ENCODE measurements at regions not wholly inside any gene's neighbourhood (a gene's known extent, or its start where the extent isn't known, plus 50 kb on each side); places are given as distances from the start of the nearest gene placed in this dataset.
A peak's percentile ranks its signal among the peaks of the same experiment; 100 is the strongest.

GRCh38 chr3:40901298-40901697 is 298.0 kb upstream of the CTNNB1 start:
- TF ChIP-seq MAX (IDR thresholded peaks at IDR 0.05) (no peak), CTCF (IDR thresholded peaks at IDR 0.05; ENCODE audit: control extremely low read depth in 1 of 3, insufficient read depth in 1 of 3, low read depth in 1 of 3, low read length in 3 of 3) (no peak; a peak in 1 of 4 replicates), RAD21 (IDR thresholded peaks at IDR 0.05 in 1 of 2, conservative IDR thresholded peaks at IDR 0.05 in 1 of 2; ENCODE audit: low read depth in 2 of 2, low read length in 2 of 2) (peak in 1 of 2 experiments; percentile 19; a peak in 1 of 4 replicates), GTF2F1 (IDR thresholded peaks at IDR 0.05; ENCODE audit: borderline replicate concordance, low read depth, low read length) (no peak), PHF8 (conservative IDR thresholded peaks at IDR 0.05; ENCODE audit: low read depth, low read length) (no peak), KDM1A (IDR thresholded peaks at IDR 0.05; ENCODE audit: borderline replicate concordance, low read length) (no peak)
